HG03108 (cell line): ENCODE measurements at regions not wholly inside any gene's neighbourhood (a gene's known extent, or its start where the extent isn't known, plus 50 kb on each side); places are given as distances from the start of the nearest gene placed in this dataset.
"Not testable (repeated sequence)": the region's sequence is repeated elsewhere in the genome, so short reads cannot be mapped to it uniquely, and the experiment has no call there.

Source experiments
- ATAC-seq: cut with Tn5 transposase; IDR thresholded peaks from one replicate; pipeline ENCODE4 v1.9.1; 2021; ENCODE audit warnings: moderate library complexity; ENCODE audit not compliant: unreplicated experiment

GRCh38 chr5:60489377-60489776 lies 210.6 kb downstream of the DEPDC1B start:
- no peak for ATAC-seq

GRCh38 chr5:60488466-60489130 lies 211.4 kb downstream of the DEPDC1B start:
- no peak for ATAC-seq

- ATAC-seq = no peak
Observed at GRCh38 chr5:60487885-60488442, 212.0 kb downstream of the DEPDC1B start.

- ATAC-seq = no peak
Observed at GRCh38 chr5:60487476-60487875, 212.5 kb downstream of the DEPDC1B start.

GRCh38 chr5:60485361-60485760 lies 214.6 kb downstream of the DEPDC1B start:
- ATAC-seq = no peak

GRCh38 chr5:60483050-60483449 lies 216.9 kb downstream of the DEPDC1B start:
- ATAC-seq = no peak

GRCh38 chr5:60482301-60482700 lies 217.7 kb downstream of the DEPDC1B start:
- ATAC-seq = no peak

- no peak for ATAC-seq
Observed at GRCh38 chr5:60479542-60479941, 220.4 kb downstream of the DEPDC1B start.

GRCh38 chr5:60477849-60478248 lies 222.1 kb downstream of the DEPDC1B start:
- ATAC-seq = no peak

- no peak for ATAC-seq
Observed at GRCh38 chr5:60473654-60474053, 226.3 kb downstream of the DEPDC1B start.

- ATAC-seq = not testable (repeated sequence)
Observed at GRCh38 chr5:60473027-60473426, 226.9 kb downstream of the DEPDC1B start.

GRCh38 chr5:60470881-60471280 lies 229.1 kb downstream of the DEPDC1B start:
- no peak for ATAC-seq

GRCh38 chr5:60469286-60469685 lies 230.7 kb downstream of the DEPDC1B start:
- ATAC-seq = no peak

- ATAC-seq = no peak
Observed at GRCh38 chr5:60463179-60463868, 236.6 kb downstream of the DEPDC1B start.

GRCh38 chr5:60458666-60459065 lies 241.3 kb downstream of the DEPDC1B start:
- no peak for ATAC-seq

- ATAC-seq = no peak
Observed at GRCh38 chr5:60457233-60457632, 242.7 kb downstream of the DEPDC1B start.

- no peak for ATAC-seq
Observed at GRCh38 chr5:60455589-60455988, 244.4 kb downstream of the DEPDC1B start.

- ATAC-seq = not testable (repeated sequence)
Observed at GRCh38 chr5:60454277-60454676, 245.7 kb downstream of the DEPDC1B start.

- no peak for ATAC-seq
Observed at GRCh38 chr5:60453186-60453976, 246.6 kb downstream of the DEPDC1B start.

GRCh38 chr5:60448600-60448999 lies 251.4 kb downstream of the DEPDC1B start:
- no peak for ATAC-seq

- ATAC-seq = no peak
Observed at GRCh38 chr5:60447488-60447920, 252.5 kb downstream of the DEPDC1B start.
